ENCODE measurements at regions not wholly inside any gene's neighbourhood (a gene's known extent, or its start where the extent isn't known, plus 50 kb on each side); places are given as distances from the start of the nearest gene placed in this dataset.
A peak's percentile ranks its signal among the peaks of the same experiment; 100 is the strongest.

DNA sequence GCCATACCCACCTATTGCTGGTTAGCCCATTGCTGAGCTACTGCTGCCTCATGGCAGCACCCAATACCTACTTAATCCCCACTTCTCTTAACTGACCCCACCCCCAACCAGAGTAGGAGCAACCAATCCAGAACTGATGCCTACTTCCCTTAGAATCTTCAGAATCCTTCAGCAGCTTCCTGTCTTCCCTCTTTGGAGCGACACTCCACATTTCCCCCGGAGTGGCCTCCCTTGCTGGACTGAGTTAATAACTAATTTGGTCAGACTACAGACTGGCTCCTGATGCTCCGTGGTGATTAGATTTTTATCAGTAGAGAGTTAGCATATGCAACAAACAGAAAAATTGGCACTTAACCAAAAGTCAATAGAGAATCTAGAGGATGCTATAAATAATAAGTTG, 51.2 kb upstream of the UBR2 start:
- no peak for DNase-seq (ENCODE audit: low read depth)

DNA sequence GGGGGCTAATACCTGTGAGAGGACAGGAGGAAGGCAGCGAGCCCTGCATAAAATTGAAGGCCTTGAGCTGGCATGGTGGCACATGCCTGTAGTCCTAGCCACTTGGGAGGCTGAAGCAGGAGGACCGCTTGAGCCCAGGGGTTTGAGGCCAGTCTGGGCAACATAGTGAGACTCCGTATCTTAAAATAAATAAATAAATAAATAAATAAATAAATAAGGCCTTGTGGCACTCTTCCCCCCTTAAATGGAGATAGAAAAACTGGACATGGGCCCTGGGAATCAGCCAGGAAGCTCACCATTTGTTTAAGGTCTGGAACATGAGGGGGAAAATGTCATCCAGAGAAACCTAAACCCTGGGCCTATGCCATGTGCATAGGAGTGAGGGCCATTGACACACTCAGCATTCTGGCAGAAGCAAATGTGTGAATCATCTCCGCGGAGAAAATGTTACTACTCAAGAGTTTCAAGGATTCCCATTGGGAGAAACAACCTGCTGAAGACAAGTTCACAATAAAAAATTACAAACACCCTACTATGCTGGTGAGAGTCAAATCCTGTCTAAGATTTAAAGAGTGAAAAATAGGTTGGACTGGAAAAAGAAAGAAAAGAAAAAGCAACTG, 51.9 kb upstream of the UBR2 start:
- DNase-seq (ENCODE audit: low read depth) = peak; percentile 50

DNA sequence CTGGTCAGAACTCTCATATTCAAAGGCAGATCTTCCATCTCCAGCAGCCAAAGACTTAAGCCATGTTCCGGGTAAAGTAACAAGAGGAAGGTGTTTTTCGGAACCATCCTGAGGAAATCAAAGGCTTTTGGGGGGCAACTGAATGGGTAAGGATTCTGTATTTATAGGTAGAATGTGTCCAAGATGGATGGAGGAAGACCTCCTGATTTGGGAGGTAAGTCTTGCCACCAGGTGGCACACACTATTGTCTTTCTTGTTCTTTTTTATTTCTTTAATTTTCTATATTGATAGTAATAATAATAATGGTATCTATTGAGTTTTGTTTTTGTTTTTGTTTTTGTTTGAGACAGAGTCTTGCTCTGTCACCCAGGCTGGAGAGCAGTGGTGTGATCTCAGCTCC, 53.0 kb upstream of the UBR2 start:
- no peak for DNase-seq (ENCODE audit: low read depth)

DNA sequence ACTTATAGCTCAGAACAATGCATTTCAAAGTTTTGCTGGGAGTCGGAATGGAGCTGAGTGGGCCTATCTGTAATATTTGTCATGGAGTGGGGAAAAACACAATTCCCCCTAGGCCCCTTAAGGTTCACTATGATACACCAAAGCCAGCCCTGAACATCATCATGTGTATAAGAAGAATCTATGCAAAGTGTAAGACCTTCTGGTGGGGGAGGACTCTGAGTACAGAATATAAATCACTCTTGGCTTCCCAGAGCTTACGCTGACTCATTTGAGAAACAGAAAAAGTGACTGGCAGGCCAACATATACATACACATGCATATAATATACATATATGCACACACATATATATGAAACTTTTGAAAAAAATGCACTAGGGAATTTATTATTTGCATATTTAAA, 54.1 kb upstream of the UBR2 start:
- no peak for DNase-seq (ENCODE audit: low read depth)

DNA sequence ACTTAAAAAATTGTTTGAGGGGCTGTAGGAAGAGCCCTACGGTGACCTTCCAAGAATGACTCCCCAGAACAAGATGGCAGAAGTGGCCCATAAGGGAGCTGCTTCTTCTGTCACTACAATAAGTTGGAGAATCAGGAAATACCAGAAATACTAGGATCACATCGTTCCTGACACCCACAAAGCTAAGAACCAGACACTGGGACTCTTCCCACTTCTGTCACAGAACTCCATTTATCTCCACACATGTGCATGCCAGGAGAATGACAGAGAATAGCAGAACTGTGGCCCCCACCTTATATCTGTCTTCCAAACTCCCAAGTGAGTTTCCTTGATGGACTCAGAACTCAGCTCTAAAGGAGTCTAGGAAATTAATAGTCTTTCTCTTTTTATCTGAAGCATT, 54.6 kb upstream of the UBR2 start:
- DNase-seq (ENCODE audit: low read depth) = no peak

DNA sequence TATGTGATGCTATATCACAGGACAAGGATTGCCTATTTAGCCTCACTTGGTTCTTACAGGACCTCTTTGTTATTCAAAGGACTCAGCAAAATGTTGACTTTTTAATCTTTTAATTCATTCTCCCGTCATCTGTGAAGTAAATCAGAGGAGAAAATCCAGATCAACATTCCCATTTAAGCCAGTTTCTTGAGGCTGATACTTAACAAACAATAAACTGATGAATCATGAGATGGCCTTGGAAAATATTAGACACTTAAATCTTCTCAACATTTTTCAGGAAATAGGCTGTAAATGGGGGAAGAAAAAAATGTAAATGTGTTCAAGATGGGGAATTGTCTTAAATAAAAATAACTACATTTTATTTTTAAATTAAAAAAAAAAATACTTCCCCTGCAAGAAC, 55.9 kb upstream of the UBR2 start:
- no peak for DNase-seq (ENCODE audit: low read depth)

DNA sequence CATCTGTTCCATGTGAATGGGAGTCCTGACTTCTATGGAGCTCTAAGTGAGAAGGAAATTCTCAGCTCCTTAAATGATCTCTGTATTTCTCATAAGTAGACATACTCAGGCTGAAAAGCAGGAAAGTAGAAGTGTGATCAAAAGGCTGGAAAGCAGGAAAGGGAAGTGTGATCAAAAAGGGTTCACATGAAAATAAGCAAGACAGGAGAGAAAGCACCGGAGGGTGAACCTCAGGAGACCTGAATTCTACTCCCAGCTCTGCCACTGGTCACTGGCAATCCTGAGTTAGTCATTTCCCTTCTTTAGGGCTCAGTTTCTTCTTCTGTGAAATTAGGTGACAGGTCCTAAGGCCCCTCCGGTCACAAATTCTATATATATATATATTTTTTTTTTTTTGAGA, 55.5 kb upstream of the TRERF1 start:
- no peak for DNase-seq (ENCODE audit: low read depth)

DNA sequence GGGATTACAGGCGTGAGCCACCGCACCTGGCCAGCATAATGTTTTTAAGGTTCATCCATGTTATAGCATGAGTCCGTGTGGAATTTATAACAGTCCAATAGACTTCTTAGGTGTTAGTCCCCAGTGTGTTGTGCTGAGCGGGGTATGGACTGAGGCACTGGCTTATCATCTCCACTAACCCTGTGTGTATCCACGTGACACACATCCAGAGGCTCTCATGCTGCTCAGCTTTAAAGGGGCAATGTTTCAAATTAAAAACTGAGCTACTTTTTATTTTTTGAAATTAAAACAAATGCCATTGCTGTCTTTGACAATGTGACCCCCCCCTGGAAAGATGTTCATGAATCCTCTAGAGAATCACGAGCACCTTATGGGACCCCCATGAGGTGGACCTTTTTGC, 54.3 kb upstream of the TRERF1 start:
- DNase-seq (ENCODE audit: low read depth) = no peak

DNA sequence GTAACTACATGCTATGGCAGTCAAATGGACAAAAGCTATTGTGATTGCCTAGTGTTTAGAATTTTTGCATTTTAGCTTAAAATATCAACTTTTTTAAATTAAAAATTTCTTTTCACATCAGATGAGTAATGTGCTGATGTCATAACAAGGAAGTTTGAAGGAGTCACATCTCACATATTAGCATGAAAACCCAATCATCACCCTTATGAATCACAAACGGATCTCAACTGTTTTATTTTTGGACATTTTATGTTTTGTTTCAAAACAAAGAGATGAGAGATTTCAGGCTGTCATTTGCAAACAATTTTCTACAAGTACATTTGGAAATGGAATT, 53.6 kb upstream of the TRERF1 start:
- DNase-seq (ENCODE audit: low read depth) = peak; percentile 83

DNA sequence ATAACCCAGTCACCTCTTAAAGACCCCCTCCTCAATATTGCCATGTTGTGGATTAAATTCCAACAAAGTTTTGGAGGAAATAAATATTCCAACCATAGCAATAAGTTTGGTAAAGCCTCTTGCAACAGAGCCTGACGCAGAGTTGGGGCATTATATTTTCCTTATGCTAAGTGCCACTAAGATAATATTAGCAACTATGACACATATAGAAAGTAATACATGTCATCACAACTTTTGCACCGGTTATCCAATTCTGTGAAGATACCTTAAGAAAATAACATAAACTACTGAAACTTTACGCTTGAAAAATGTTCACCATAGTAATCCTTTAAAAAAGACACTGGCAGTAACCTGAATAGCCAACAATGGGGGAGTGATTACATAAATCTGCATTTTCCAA, 52.2 kb upstream of the TRERF1 start:
- no peak for DNase-seq (ENCODE audit: low read depth)

DNA sequence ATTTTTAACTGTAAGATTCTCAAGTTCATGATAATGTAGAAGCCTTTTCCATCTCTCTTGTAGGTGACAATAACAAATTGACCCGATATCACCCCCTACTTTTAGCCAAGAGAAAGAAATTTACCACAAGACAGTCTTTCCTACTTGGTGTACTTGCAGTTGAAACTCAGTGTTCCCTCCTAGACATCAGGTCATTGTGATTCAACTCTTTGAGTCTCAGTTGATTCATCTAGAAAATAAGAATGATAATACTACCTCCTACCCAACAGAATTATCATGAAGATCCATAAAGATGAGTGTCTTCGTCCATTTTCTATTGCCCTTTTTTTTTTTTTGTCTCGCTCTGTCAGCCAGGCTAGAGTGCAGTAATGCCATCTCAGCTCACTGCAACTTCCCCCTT, 51.3 kb upstream of the TRERF1 start:
- no peak for DNase-seq (ENCODE audit: low read depth)

DNA sequence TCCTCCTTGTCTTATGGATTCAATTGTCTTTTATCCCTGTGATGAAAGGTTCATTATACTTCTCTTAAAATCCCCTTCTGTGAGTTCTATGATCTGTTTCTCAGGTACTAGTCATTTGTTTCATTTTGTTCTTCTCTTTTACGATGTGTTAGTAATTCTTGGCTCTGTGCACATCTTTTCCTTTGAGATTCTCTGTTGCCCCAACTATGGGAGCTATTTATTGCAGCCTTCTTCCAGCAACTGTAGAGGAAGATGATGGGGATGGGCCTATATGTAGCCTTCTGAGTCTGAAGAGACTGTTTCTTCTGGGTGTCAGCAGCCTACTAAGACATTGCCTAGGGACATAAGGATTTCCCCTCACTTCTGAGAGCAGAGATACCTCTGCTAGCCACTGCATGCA, 50.4 kb upstream of the TRERF1 start:
- no peak for DNase-seq (ENCODE audit: low read depth)

Measured in ELR (cell line).